Esophagus squamous epithelium (tissue), 5 donors: ENCODE measurements at regions not wholly inside any gene's neighbourhood (a gene's known extent, or its start where the extent isn't known, plus 50 kb on each side); places are given as distances from the start of the nearest gene placed in this dataset.
"Not testable (repeated sequence)": the region's sequence is repeated elsewhere in the genome, so short reads cannot be mapped to it uniquely, and the experiment has no call there.

ENCODE experiments used
- DNase-seq: peaks from one replicate; lab custom pipeline; 2025; lab: John Stamatoyannopoulos, UW
- H3K27ac ChIP-seq, 4 donors: fragments of 200-600 bp; sonication (generic); one replicate each; pipeline ENCODE4 v1.5.1; 2016 to 2019; ENCODE audit warnings: mild to moderate bottlenecking in 1 of 4
- H3K27me3 ChIP-seq, 4 donors: fragments of 200-600 bp; sonication (generic); 1 replicate in 3 of 4; 2 replicates in 1 of 4; pipeline versions ENCODE4 v1.5.1 to v1.6.0; 2017 to 2021; ENCODE audit warnings: antibody characterized with exemption in 1 of 4
- H3K36me3 ChIP-seq, 3 donors: fragments of 200-600 bp; sonication (generic); one replicate each; pipeline ENCODE4 v1.5.1; 2016 to 2019
- H3K4me1 ChIP-seq, 3 donors: fragments of 200-600 bp; sonication (generic); one replicate each; pipeline ENCODE4 v1.5.1; 2017 to 2019
- H3K4me3 ChIP-seq, 4 donors: fragments of 200-600 bp; sonication (generic); 1 replicate in 3 of 4; 2 replicates in 1 of 4; pipeline ENCODE4 v1.5.1; 2016 to 2019; ENCODE audit warnings: mild to moderate bottlenecking in 2 of 4, moderate library complexity in 1 of 4
- H3K9me3 ChIP-seq, 3 donors: fragments of 200-600 bp; sonication (generic); one replicate each; pipeline ENCODE4 v1.5.1; 2016 to 2019
- CTCF ChIP-seq, 6 experiments: fragments of 450-650 bp in 4 of 6; fragments of 200-600 bp in 2 of 6; sonication (generic) in 2 of 6; IDR thresholded peaks; one replicate each; pipeline ENCODE4 v1.5.1; 2016 to 2019; ENCODE audit warnings: antibody characterized with exemption in 6 of 6, mild to moderate bottlenecking in 4 of 6, moderate library complexity in 4 of 6
- POLR2A ChIP-seq, 4 donors: fragments of 450-650 bp; IDR thresholded peaks; one replicate each; pipeline ENCODE4 v1.6.1; 2017; ENCODE audit warnings: antibody characterized with exemption in 4 of 4, mild to moderate bottlenecking in 4 of 4, moderate library complexity in 3 of 4
- WGBS, 2 donors: methylation state at CpG; one replicate each; pipeline ENCODE4 v1.1.5; 2018; 5-methylcytosine and 5-hydroxymethylcytosine counted together
- intact Hi-C: fragments of 100-400 bp; cut with DNase I; formaldehyde crosslinking; loops from one replicate; pipeline ENCODE4 v1.15.0; 2022
- donor health status: DM: yes; HTN: yes; CAD: no.

GRCh38 chr13:78047151-78047550 lies 128.5 kb upstream of the EDNRB start:
- WGBS, 2 donors = 83 to 94% methylated on average over 1 of the region's 1 CpG
- Histone ChIP-seq H3K27me3 (no peaks in the 10 kb centered on the region), H3K4me1 (no peaks in the 10 kb centered on the region), H3K27ac (no peak overlapping the region), H3K4me3 (no peak overlapping the region), H3K36me3 (no peaks in the 10 kb centered on the region), H3K9me3 (no peaks in the 10 kb centered on the region)
- TF ChIP-seq CTCF (IDR thresholded peaks at IDR 0.05) (no peak), POLR2A (IDR thresholded peaks at IDR 0.05) (no peak)
- intact Hi-C loops = no loop called here
- no peak for DNase-seq

- 19 to 42% methylated on average over 2 of the region's 2 CpGs for WGBS, 2 donors
- intact Hi-C loops = no loop called here
- no peak for DNase-seq
These were observed 127.7 kb upstream of the EDNRB start for GRCh38 chr13:78046331-78046730.

DNA sequence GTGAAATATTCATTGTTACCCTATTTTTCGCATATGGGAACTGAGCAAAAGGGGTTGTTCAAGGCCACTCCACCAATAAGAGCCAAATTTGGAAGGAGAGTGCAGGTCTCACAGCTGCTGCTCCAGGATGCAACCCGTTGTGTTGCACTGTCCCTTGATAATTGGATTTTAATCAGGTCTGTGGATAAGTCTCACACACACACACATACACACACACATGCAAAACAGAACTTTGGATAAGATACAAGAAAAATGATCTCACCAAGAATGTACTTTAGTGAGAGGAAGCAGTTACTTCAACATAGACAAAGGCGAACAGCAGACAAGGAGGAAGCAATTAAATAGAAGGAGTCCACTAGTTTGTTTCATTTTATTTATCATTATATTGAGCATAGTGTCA lies 127.3 kb upstream of the EDNRB start:
- H3K4me1 ChIP-seq = no peaks in the 10 kb centered on the region
- H3K27ac ChIP-seq = no peak overlapping the region
- TF ChIP-seq CTCF (IDR thresholded peaks at IDR 0.05) = no peak
- TF ChIP-seq POLR2A (IDR thresholded peaks at IDR 0.05) = no peak
- H3K4me3 ChIP-seq = no peak overlapping the region
- WGBS, 2 donors = 44% methylated on average over 3 of the region's 3 CpGs
- intact Hi-C loops = no loop called here
- no peak for DNase-seq
- H3K9me3 ChIP-seq = no peaks in the 10 kb centered on the region
- no peaks in the 10 kb centered on the region for H3K36me3 ChIP-seq
- no peaks in the 10 kb centered on the region for H3K27me3 ChIP-seq

More at GRCh38 chr13:78046331-78046730, 127.7 kb upstream of the EDNRB start:
- TF ChIP-seq CTCF (IDR thresholded peaks at IDR 0.05) = no peak
- no peak for TF ChIP-seq POLR2A (IDR thresholded peaks at IDR 0.05)
- Histone ChIP-seq H3K9me3 (no peaks in the 10 kb centered on the region), H3K27me3 (no peaks in the 10 kb centered on the region), H3K4me1 (no peaks in the 10 kb centered on the region), H3K27ac (no peak overlapping the region), H3K4me3 (no peak overlapping the region), H3K36me3 (no peaks in the 10 kb centered on the region)

DNA sequence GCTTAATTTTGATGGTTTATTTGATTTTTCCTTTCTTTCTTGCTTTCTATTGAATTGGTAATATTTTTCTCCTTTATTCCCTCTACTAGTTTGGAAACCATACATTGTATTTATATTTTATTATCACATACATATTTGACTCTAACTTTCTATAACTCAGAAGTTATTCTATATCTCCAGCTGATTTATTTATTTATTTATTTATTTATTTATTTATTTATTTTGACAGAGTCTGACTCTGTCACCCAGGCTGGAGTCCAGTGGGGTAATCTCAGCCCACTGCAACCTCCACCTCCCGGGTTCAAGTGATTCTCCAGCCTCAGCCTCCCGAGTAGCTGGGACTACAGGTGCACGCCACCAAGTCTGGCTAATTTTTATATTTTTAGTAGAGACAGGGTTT lies 122.7 kb upstream of the EDNRB start:
- intact Hi-C loops, H3K27ac ChIP-seq, H3K27me3 ChIP-seq, H3K4me3 ChIP-seq, DNase-seq, H3K36me3 ChIP-seq, H3K4me1 ChIP-seq, H3K9me3 ChIP-seq: not testable (repeated sequence)
- WGBS, 2 donors = 77 to 79% methylated on average over 3 of the region's 3 CpGs

DNA sequence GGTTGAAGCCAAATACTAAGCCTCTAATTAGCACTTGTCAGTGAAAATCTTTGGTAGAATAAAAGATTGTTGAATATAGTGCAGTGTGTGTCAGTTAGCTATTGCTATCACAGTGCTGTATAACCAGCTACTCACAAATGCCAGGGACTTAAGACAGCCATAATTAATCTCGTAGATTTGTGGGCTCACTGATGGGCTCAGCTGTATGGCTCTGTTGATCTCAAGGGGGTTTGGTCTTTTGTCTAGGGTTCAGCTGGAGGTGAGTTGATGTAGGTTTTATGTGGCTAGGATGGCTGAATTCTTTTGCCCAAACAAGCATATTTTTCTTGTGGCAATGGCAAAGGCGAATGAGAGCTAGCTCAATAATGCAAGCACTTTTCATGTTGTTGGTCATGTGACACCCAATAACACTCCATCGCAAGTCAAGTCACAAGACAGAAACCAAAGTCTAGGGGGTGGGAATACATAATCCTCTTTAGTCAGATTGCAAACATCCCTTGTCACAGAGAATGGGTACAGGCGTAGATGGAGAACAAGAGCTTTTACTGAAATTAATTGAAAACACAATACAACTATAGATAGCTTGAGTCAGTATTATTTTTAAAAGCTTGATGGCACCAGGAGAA lies 121.7 kb upstream of the EDNRB start:
- Histone ChIP-seq H3K27me3 (no peaks in the 10 kb centered on the region), H3K9me3 (no peaks in the 10 kb centered on the region), H3K36me3 (no peaks in the 10 kb centered on the region), H3K27ac (no peak overlapping the region), H3K4me1 (no peaks in the 10 kb centered on the region), H3K4me3 (no peak overlapping the region)
- WGBS, 2 donors = 53% methylated on average over 4 of the region's 4 CpGs
- DNase-seq = no peak
- TF ChIP-seq POLR2A (IDR thresholded peaks at IDR 0.05) (no peak), CTCF (IDR thresholded peaks at IDR 0.05) (no peak)
- intact Hi-C loops = no loop called here

- Histone ChIP-seq H3K27me3 (no peaks in the 10 kb centered on the region), H3K4me3 (no peak overlapping the region), H3K36me3 (no peaks in the 10 kb centered on the region), H3K9me3 (no peaks in the 10 kb centered on the region), H3K4me1 (no peaks in the 10 kb centered on the region), H3K27ac (no peak overlapping the region)
- DNase-seq = no peak
- intact Hi-C loops = no loop called here
- no peak for TF ChIP-seq POLR2A (IDR thresholded peaks at IDR 0.05)
- TF ChIP-seq CTCF (IDR thresholded peaks at IDR 0.05) = no peak
These were observed 118.2 kb upstream of the EDNRB start for GRCh38 chr13:78036841-78037240.
